ENCODE measurements at regions not wholly inside any gene's neighbourhood (a gene's known extent, or its start where the extent isn't known, plus 50 kb on each side); places are given as distances from the start of the nearest gene placed in this dataset.
"Not testable (repeated sequence)": the region's sequence is repeated elsewhere in the genome, so short reads cannot be mapped to it uniquely, and the experiment has no call there.

DNA sequence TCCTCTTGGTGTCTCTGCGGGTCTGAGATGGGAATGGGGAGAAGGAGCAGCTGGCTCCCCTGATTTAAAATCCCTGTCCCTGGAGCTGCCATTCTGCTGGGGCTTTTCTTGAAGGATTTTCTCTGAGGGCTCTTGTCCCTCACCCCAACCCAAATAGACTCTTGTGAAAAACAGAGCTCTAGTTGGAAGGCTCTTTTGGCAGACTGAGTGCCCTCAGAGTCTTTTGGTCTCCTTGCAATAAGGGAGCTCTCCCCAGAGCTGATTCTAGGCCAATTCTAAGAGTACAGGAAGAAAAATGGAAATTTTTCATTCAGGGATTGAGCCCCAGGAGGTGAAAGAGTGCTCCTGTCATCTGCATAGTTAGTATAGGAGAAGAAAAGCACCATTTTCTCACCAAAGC lies 238.3 kb downstream of the COG6 start:
- DNase-seq (ENCODE audit: low read depth) = no peak

DNA sequence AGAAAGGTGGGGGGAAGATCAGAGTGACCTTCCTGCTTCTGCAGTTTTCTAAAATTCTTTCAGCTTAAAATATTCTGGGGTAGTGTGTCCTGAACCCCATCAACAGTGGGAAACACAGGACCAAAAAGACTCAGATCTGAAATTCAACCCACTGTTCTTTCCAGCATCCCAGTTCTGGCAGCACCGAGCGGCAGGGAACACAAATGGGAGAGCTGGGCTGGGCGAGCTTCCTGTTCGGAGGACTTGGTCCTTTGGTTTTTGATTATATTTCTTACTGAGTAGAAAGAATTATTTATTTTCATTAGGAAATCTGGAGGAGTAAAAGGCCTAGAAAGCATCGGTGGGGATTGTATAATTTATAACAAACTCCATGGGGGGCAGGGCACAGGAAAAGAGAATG lies 239.1 kb downstream of the COG6 start:
- no peak for DNase-seq (ENCODE audit: low read depth)

DNA sequence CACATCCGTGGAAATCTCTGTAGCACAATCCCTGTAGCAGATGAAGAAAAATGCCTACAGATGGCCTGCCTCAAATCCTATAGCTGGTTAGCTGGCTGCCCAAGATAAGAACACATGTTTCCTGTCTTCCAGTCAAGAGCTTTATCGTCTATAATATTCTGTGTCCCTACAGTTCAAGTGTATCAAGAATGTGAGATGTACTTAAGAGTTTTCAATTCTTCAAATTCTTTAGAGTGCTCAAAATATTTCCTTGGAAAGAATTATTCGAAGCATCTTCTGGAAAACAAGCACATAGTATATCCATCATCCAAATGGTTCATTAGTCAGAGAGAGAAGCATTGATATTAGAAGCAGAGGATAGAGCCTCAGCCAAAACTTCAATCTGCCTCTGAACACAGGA lies 239.8 kb downstream of the COG6 start:
- DNase-seq (ENCODE audit: low read depth) = no peak

DNA sequence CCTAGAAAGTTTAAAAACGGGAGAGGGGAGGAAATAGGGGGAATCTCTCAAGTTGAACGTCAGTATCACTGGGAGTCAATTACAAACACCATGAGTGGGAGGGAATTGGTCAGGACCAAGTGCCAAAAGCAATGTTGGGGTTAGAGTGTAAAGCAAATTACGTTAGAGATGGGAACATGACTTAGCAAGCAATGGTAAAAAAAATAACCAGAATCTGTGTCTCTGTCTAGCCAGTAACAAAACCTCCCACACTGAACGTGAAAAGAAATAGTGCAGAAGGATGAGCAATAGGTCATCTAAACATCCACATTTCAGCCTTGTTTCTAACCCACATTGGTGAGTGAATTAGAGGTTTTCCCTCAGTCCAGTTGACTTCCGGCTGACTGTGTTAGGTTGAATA lies 242.2 kb downstream of the COG6 start:
- DNase-seq (ENCODE audit: low read depth) = no peak

DNA sequence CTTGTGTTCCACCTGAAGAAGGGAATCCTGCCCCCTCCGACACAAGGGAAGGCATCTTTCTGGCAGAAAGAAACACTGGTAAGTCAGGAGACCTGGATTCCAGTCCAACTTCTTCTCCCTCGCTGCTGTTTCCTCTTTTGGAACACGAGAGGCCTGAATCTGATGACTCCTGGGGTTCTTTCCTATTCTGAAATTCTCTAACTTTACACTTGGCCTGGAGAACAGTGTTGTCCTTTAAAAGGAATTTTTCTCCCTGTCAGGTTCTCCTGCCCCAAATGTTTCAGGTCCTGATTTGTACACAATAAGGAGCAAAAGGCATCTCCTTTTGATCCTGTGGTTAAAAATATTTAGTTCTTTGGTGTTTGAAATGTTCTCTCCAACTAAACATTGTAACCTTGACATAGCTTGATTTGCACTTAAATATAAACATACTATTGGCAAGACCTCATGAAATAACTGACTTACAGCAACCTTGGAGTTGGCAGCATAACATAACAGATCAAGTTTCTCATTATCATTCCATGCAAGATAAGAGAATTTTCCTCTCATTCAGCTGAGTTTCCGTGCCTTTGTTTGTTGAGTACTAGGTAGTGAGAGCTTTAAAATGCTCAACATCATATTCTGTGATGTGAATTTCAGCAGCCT lies 244.8 kb downstream of the COG6 start:
- no peak for DNase-seq (ENCODE audit: low read depth)

DNA sequence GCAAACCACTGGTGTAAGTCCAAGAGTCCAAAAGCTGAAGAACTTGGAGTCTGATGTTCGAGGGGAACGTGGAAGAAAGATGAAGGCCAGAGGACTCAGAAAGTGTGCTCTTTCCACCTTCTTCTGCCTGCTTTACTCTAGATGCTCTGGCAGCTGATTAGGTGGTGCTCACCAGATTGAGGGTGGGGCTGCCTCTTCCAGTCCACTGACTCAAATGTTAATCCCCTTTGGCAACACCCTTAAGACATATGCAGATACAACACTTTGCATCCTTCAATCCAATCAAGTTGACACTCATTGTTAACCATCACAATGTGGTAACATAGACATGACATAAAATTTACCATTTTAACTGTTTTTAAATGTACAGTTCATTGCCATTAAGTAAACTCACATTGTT lies 249.5 kb downstream of the COG6 start:
- DNase-seq (ENCODE audit: low read depth) = no peak

- no peak for DNase-seq (ENCODE audit: low read depth)
Measured at GRCh38 chr13:39909634-39910033, 254.2 kb downstream of the COG6 start.

DNA sequence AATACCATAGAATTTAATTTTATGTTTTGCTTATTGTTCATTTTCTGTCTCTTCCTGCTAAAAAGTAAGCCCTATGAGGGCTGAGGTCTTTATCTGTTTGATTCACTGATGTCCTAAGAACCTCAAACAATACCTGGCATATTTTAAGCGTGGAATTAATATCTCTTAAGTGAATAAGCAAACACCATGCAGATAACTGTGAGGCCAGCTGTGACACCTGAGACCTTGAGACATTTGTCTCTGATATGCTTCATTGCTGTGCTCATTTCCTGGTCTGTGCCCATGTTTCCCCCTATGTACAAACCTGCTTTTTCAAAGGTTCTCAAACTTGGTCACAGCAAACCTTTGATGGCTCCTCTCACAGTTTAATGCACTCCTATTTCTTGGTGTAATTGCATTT lies 254.6 kb downstream of the COG6 start:
- DNase-seq (ENCODE audit: low read depth) = no peak

DNA sequence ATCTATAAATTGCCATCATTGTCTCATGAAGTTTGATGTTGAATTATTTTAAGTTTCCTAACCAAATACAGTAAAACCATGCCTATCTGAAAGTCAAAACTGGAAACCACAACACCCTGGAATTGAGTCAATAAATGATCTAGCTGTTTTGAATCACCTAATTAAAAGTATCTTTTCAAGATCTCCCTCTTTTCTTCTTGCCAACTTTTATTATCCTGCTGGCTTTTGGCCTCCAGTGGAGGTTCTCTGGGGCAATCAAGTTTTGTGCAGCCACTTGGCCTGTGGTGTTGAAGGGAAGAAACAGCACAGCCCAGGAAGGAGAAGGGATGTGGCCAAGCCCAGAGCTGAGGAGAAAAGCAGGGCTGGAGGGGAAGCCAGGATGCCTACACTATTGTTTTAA lies 255.4 kb downstream of the COG6 start:
- DNase-seq (ENCODE audit: low read depth) = no peak

DNA sequence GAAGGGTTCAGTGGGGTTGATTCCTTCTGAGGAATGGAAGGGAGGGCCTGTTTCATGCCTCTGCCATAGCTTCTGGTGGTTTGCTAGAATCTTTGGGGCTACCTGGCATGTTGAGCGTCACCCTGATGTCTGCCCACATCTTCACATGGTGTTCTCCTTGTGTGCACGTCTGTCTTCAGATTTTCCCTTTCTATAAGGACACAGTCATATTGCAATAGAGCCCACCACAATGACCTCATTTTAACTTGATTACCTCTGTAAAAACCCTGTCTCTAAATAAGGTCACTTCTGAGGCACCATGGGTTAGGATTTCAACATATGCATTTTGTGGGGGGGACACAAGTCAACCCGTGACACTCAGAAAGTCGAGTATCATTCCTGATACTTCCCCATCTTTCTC lies 257.9 kb downstream of the COG6 start:
- no peak for DNase-seq (ENCODE audit: low read depth)

DNA sequence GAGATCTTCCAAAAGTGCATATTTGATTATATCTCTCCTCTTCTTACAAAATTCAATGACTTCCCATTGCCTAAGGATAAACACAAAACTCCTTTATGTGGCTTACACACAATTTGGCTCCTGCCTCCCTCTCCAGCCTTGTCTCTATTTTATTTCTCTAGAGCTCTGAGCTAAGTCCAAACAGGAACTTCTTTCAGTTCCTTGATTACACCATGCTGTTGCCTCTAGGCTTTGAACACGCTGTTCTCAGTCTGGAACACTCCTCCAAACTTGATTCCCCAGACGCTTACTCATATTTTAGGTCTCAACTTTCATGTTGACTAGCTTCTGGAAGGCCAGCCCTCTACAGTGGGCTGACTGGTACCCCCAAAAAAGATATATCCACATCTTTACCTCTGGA lies 258.5 kb downstream of the COG6 start:
- no peak for DNase-seq (ENCODE audit: low read depth)

DNA sequence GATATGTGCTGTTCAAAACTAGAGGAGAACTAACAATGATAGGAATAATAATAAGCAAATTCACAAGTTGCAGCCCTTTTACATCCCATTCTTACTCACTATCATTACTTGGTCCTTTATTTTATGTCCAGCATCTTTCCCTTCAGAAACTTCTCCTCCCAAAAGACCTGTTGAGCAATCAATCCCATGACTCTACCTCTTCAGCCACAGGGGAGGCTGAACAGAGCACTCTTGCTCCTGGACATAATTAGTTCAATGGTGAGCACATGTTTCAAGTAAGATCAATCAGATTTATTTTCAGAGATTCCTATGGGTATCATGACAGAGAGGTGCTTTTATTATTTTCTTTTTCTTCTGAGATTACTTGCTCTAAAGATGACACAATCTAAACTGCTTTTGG lies 260.0 kb downstream of the COG6 start:
- DNase-seq (ENCODE audit: low read depth) = no peak

DNA sequence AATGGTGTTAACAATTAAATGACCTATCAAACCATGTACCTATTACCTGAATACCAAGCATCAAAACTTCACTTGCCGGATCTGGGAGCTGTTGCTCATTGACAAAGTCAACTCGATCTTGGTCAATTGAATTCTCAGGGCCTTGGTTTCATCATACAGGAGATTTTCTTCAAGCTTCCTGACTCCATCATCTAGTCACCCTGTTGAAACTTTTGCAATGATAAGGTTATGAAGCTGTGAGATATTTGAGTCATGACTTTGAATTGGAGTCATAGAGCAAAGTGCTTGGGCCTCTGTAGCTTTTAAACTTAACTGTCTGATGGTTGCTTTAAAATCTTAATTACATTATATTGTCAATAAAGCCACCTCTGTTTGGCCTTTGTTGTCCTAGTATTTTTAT lies 260.9 kb downstream of the COG6 start:
- DNase-seq (ENCODE audit: low read depth) = no peak

- no peak for DNase-seq (ENCODE audit: low read depth)
Measured at GRCh38 chr13:39918620-39919236, 263.3 kb downstream of the COG6 start.

GRCh38 chr13:39920613-39921012 lies 265.2 kb downstream of the COG6 start:
- DNase-seq (ENCODE audit: low read depth) = no peak

GRCh38 chr13:39926345-39926744 lies 270.9 kb downstream of the COG6 start:
- no peak for DNase-seq (ENCODE audit: low read depth)

DNA sequence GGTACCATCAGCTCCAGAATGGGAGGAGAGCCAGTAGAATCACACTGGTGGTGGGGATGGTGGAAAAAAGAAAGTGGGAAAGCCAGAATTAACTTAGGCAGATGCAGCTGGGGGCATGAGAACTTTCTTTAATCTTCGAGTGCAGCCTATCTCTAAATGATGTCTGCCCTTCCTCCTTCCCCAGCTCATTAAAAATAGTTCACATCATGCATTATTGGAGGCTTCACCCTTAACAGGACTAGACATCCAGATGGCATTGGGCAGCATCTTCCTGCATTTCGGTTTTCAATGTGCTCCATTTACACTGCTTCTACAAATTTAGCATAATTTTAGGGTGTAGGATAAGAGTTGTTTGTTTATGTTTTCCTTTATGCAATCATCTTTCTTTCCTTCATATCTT lies 272.8 kb downstream of the COG6 start:
- no peak for DNase-seq (ENCODE audit: low read depth)

- DNase-seq (ENCODE audit: low read depth) = no peak
Measured at GRCh38 chr13:39929583-39929982, 274.1 kb downstream of the COG6 start.

GRCh38 chr13:39930060-39930459 lies 274.6 kb downstream of the COG6 start:
- no peak for DNase-seq (ENCODE audit: low read depth)

DNA sequence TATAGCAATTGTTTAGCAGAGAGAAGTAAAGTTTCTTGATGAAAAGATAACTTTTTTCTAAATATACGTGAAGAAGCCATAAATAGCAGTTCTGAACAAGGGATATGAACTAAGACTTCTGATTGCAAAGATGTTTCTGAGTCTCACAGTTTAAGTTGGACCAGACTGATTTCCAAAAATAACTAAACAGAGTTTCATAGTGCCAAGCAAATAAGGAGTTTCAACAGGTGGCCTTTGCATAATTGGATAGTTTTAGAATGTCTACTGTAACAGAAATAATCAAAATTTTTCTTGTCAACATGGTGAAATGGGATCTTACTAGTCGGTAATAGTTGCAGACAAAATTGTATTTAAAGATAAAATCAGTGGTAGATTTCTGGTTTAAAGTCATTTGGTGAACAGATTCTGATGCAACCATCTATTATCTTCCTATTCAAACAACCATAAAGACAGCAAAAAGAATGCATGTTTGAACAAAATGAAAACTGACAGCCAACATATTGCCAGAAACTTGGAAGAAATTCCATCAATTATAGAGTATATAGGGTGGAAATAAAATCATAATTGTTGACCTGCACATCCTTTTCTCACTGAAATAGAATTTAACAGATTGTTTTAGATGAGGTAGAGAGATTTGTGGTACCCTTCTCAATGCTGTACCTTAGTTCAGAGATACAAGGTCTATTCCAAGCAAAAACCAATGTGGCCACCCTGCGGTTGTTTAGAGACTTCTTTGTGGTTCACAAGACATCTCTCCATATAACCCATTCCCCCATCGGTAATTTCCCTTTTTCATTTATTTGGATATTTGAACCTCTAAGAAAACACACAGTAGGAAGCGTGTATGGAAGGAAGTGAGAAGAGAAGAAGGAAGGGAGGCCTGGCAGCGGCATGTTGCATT lies 275.3 kb downstream of the COG6 start:
- DNase-seq (ENCODE audit: low read depth) = no peak

GRCh38 chr13:39931505-39931904 lies 276.0 kb downstream of the COG6 start:
- no peak for DNase-seq (ENCODE audit: low read depth)

- DNase-seq (ENCODE audit: low read depth) = not testable (repeated sequence)
Measured at GRCh38 chr13:39932514-39932913, 277.1 kb downstream of the COG6 start.

DNA sequence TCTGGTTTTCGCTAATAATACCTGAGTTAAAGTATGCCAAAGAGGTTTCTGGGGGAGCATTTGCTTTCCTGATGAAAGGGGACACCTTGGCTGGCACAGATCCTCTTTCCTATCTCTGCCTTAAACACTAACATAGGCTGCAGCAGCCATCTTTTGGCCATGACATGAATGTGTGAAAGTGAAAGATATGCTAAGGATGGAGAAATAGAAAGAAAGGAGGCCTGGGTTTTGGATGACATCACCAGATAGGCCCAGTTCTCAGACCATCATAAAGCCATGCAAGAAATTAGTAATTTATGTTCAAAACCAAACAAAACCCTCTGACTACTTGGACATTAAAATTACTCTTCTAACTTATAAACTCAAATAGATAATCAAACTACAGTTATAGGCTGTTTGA lies 279.7 kb downstream of the COG6 start:
- no peak for DNase-seq (ENCODE audit: low read depth)

Measured in stimulated activated CD4-positive, alpha-beta T cell treated with anti-CD3 and anti-CD28 coated beads, Interleukin-2, amount 100 ng/mL, for 4 hours (primary cell).